ENCODE measurements at regions not wholly inside any gene's neighbourhood (a gene's known extent, or its start where the extent isn't known, plus 50 kb on each side); places are given as distances from the start of the nearest gene placed in this dataset.

DNA sequence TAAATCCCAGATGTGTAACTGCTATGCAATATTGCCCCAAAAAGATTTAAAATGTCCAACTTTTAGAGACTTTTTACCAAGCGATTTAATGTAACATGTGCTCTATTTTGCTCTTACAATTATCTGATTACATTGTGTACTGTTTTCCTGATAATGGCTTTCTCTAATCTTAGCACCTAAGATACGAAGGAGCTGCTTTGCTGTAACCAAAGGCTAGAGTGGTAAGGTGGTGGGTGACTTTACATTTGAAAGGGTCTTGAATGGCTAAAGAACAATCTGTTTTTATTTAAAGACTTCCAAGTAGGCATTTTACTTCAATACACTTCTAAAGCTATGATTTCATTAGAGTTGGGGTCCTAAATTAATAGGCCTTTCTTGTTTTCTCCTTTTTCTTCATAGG, 1201.6 kb upstream of the MAP3K7 start:
- DNase-seq (ENCODE audit: low spot score) = no peak

- no peak for DNase-seq (ENCODE audit: low spot score)
Measured at GRCh38 chr6:91786474-91787184, 1199.8 kb upstream of the MAP3K7 start.

DNA sequence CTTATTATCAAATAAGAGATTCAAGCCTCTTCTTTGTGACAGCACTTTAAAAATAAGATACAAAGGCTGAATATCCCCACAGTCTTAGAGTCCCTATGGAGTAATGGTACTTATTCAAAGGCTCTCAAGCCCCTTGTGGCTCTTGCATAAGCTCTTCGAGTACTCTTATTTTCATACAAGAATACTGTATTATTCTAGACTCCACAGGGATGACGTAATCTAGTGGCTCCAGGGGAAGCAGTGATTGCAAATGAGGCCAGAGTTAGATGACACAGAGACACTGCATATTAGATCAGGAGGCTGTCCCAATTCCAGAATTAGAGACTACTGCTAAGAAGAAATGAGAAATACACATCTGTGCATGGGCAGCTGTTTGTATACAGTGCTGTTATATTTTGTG, 1195.9 kb upstream of the MAP3K7 start:
- DNase-seq (ENCODE audit: low spot score) = no peak

DNA sequence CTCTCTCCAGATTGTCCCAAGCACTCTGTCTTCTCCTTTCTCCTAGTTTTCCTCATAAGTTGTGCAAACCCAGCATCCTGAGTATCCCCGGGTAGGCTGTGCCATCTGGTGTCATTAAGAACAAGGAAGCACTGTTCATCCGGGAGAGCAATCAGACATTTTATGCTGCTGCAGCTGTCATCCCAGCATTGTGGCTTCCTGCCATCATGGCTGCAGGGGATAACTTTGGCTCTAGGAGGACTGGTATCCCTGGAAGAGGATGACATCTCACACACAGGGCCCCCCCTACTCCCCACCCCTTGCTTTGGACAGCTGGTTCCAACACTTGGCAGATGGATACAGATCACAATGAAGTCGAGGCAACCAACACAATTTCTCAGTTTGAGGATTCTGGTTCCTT, 1195.1 kb upstream of the MAP3K7 start:
- no peak for DNase-seq (ENCODE audit: low spot score)

DNA sequence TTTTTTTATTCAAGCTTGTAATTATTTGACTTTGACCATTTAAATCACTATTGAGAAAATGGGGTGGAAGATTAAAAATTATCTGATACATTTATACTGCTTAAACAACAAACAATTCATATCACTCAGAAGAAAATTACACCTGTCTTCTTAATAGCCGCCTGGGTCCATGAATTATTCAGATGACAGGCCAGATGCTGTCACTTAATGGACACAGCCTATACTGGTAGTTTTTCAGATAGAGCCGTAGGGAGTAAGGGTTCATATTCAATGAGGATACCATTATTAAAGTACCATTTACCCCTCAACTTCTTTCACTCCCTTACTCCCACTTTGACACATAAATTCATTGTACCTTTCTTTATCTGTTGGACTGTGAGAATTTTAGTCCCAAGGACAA, 1193.4 kb upstream of the MAP3K7 start:
- no peak for DNase-seq (ENCODE audit: low spot score)

GRCh38 chr6:91761621-91762020, 1174.7 kb upstream of the MAP3K7 start:
- no peak for DNase-seq (ENCODE audit: low spot score)

- DNase-seq (ENCODE audit: low spot score) = no peak
Measured at GRCh38 chr6:91754691-91755090, 1167.8 kb upstream of the MAP3K7 start.

- no peak for DNase-seq (ENCODE audit: low spot score)
Measured at GRCh38 chr6:91751526-91751925, 1164.7 kb upstream of the MAP3K7 start.

DNA sequence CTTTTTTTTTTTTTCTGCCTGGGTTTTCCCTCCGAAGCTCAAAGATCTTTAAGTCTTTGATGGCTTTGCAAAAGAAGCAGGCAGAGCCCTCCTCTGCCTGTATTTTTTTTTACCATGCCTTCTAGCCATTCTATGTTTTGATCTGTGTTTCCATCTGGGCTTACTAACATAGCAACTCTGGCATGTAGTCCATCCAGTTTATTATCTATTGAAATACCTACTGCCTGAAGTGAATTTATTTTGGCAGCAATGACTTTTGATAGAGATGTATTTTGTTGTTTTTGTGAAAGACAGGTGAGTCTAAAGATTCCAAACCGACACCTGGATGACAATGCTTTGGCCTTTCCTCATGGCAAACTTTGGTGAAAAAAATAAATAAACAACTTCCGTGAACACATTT, 1157.7 kb upstream of the MAP3K7 start:
- DNase-seq (ENCODE audit: low spot score) = no peak

DNA sequence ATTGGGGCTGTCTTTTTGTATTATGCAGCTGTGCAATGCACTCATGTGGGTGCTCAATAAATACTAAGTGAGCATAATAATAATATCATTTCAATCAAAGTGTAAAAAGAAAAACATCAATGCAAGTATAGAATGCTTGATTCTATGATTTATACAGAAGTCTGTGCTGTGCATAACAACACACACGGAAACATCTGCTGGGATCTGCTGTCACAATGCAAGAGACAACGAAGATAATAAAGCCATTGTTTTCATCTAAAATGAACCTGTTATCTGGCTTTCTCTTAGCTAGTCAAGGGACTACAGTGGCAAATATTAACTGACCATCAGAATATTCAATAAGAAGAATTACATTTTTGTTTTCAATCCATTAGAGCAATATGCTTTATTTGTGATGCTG, 1156.9 kb upstream of the MAP3K7 start:
- DNase-seq (ENCODE audit: low spot score) = no peak

GRCh38 chr6:91731939-91732338, 1145.1 kb upstream of the MAP3K7 start:
- DNase-seq (ENCODE audit: low spot score) = no peak

GRCh38 chr6:91730710-91731109, 1143.8 kb upstream of the MAP3K7 start:
- DNase-seq (ENCODE audit: low spot score) = no peak

DNA sequence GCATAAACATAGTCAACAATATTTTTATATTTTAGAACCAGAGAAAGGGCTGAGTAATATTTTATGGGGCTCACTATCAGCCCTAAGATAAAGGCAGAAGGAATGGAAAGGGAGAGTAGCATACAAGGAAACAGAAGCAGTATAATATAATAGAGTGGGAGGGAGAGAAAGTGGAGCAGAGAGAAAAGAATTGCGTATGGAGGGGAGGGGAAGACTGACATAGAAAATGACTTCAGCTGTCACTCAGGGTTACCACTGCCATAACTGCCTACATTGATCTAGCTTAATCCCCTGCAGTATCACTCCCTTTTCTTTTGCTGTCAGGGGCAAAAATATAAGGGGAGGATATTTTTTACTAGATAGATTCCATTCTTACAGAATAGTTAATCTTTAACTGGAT, 1133.5 kb upstream of the MAP3K7 start:
- DNase-seq (ENCODE audit: low spot score) = no peak

DNA sequence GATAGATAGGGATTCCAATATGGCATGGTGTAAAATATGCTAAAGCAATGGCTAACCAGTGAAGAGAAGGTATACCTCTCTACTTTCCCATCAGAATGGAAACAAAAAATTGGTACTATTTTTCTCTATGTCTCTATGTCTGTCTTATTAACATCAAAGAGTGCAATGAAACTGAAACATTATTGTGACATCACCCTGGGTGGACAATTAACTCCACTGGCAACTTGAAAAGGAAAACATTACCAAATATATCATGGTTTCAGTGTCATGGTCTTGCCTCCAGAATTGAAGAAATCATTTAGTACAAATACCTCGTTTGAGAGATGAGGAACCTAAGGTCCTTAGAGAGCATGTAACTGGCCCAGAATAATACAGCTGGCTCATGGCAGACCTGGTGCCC, 1132.5 kb upstream of the MAP3K7 start:
- DNase-seq (ENCODE audit: low spot score) = no peak

GRCh38 chr6:91718198-91718597, 1131.3 kb upstream of the MAP3K7 start:
- DNase-seq (ENCODE audit: low spot score) = no peak

- DNase-seq (ENCODE audit: low spot score) = no peak
Measured at GRCh38 chr6:91717094-91717493, 1130.2 kb upstream of the MAP3K7 start.

GRCh38 chr6:91716361-91716760, 1129.5 kb upstream of the MAP3K7 start:
- DNase-seq (ENCODE audit: low spot score) = no peak

GRCh38 chr6:91715171-91715805, 1128.4 kb upstream of the MAP3K7 start:
- DNase-seq (ENCODE audit: low spot score) = no peak

GRCh38 chr6:91713911-91714310, 1127.0 kb upstream of the MAP3K7 start:
- no peak for DNase-seq (ENCODE audit: low spot score)

DNA sequence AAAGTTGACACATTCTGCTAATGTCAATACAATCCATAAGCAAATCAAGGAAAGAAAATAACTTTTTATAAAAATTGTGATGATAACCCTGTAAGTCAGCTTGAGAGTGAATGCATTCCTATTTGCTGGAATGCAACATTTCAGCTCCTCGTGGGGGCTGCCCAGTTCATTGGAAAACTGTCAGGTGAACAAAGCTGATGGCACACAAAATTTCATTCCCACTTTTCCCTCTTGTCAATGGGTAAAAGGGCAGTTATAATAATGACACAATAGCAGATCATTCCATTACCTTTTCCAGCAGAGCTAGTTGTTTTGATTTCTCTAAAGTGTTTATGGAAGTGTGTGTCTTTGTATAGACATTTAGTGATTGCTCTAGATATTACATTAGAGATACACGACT, 1124.6 kb upstream of the MAP3K7 start:
- DNase-seq (ENCODE audit: low spot score) = no peak

- DNase-seq (ENCODE audit: low spot score) = no peak
Measured at GRCh38 chr6:91710342-91710741, 1123.5 kb upstream of the MAP3K7 start.

DNA sequence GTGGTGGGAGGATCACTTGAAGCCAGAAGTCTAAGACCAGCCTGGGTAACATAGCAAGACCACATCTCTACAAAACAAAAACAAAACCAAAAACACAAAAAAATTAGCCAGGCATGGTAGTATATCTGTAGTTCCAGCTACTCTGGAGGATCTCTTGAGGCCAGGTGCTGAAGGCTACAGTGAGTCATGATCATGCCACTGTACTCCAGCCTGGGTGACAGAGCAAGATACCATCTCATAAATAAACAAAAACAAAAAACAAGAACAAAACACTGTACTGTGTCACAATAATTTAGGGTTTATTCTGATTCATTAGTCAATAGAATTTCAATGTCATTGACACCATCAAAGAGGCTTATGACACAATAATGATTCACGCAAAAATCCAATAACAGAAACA, 1121.7 kb upstream of the MAP3K7 start:
- no peak for DNase-seq (ENCODE audit: low spot score)

GRCh38 chr6:91705646-91706045, 1118.8 kb upstream of the MAP3K7 start:
- DNase-seq (ENCODE audit: low spot score) = no peak

DNA sequence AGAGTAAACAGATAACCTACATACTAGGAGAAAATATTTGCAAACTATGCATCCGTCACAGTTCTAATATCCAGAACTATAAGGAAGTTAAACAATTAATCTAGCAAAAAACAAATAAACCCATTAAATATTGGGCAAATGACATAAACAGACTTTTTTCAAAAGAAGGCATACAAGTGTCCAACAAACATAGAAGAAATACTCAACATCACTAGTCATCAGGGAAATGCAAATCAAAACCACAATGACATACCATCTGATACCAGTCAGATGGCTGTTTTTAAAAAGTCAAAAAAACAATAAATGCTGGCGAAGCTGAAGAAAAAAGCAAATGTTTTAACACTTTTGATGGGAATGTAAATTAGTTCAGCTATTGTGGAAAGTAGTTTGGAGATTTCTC, 1117.7 kb upstream of the MAP3K7 start:
- no peak for DNase-seq (ENCODE audit: low spot score)
